ENCODE measurements at regions not wholly inside any gene's neighbourhood (a gene's known extent, or its start where the extent isn't known, plus 50 kb on each side); places are given as distances from the start of the nearest gene placed in this dataset.

DNA sequence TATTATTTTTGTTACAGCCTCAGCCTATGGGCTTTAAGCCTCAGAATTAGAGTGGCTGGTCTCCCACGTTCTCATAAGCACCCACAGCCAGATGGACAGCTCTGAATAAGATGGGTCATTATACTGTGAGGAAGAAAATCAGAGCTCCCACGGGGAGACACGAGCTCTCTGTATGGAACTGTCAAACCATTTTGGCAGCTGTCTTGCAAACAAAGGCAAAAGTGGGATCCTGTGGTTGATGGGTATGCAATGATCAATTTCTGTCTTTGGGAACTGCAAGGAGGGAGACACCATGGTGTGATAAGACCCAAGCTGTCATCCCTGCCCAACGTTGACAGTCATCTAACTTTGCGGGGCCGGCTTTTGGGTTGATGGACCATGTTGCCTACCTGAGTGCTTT, 614.3 kb downstream of the TYW1 start:
- DNase-seq (ENCODE audit: extremely low spot score), result no peak
- 84% methylated on average over 6 of the region's 6 CpGs for WGBS
- TF ChIP-seq POLR2AphosphoS5 (IDR thresholded peaks at IDR 0.05), result no peak
- TF ChIP-seq POLR2A (IDR thresholded peaks at IDR 0.05; ENCODE audit: low read depth), result no peak
- no peak for TF ChIP-seq EP300 (IDR thresholded peaks at IDR 0.05)
- TF ChIP-seq, protein P1, sequence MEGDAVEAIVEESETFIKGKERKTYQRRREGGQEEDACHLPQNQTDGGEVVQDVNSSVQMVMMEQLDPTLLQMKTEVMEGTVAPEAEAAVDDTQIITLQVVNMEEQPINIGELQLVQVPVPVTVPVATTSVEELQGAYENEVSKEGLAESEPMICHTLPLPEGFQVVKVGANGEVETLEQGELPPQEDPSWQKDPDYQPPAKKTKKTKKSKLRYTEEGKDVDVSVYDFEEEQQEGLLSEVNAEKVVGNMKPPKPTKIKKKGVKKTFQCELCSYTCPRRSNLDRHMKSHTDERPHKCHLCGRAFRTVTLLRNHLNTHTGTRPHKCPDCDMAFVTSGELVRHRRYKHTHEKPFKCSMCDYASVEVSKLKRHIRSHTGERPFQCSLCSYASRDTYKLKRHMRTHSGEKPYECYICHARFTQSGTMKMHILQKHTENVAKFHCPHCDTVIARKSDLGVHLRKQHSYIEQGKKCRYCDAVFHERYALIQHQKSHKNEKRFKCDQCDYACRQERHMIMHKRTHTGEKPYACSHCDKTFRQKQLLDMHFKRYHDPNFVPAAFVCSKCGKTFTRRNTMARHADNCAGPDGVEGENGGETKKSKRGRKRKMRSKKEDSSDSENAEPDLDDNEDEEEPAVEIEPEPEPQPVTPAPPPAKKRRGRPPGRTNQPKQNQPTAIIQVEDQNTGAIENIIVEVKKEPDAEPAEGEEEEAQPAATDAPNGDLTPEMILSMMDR (IDR thresholded peaks at IDR 0.05), result no peak
- peaks cover 0 to 10% (median 5%) of the 10 kb centered on the region in 4 donors for H3K9me3 ChIP-seq
- intact Hi-C loops (cut with DNase I), result no loop called here
- H3K27ac ChIP-seq (replicated peaks in 1 of 4), result no peak overlapping the region
- no peaks in the 10 kb centered on the region for H3K36me3 ChIP-seq
- H3K27me3 ChIP-seq, result no peaks in the 10 kb centered on the region
- H3K4me1 ChIP-seq, result no peaks in the 10 kb centered on the region
- no peak overlapping the region for H3K4me3 ChIP-seq

DNA sequence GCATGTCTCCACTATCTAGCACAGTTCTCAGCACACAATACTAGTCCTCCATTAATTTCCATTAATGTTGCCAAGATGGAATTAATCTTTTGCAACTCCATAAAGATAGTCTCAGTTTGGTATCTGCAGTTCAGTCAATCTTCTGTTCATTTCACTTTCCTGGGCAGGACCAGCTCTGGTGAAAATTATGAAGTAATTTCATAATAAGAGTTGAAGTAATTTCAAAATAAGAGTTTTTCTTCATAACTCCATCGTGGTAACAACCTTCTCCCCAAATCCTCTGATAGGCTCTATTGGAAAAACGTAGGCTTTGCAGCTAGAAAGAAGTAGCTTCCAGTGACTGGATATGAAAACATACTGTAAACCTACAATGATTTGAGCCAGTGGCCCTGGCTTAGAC, 618.2 kb downstream of the TYW1 start:
- no peaks in the 10 kb centered on the region for H3K27me3 ChIP-seq
- H3K36me3 ChIP-seq, result no peaks in the 10 kb centered on the region
- intact Hi-C loops (cut with DNase I), result no loop called here
- H3K9me3 ChIP-seq, result peaks cover 0 to 9% (median 3%) of the 10 kb centered on the region in 4 donors
- no peak overlapping the region for H3K27ac ChIP-seq (replicated peaks in 1 of 4)
- H3K4me3 ChIP-seq, result no peak overlapping the region
- TF ChIP-seq POLR2AphosphoS5 (IDR thresholded peaks at IDR 0.05) (no peak), POLR2A (IDR thresholded peaks at IDR 0.05; ENCODE audit: low read depth) (no peak), EP300 (IDR thresholded peaks at IDR 0.05) (no peak)
- TF ChIP-seq, protein P1 (IDR thresholded peaks at IDR 0.05), result no peak
- 60% methylated on average over 2 of the region's 2 CpGs for WGBS
- DNase-seq (ENCODE audit: extremely low spot score), result no peak
- peaks cover 0 to 11% (median 10%) of the 10 kb centered on the region in 4 donors for H3K4me1 ChIP-seq

- no peak for DNase-seq (ENCODE audit: extremely low spot score)
- H3K9me3 ChIP-seq, result peaks cover 0 to 9% (median 3%) of the 10 kb centered on the region in 4 donors
- intact Hi-C loops (cut with DNase I), result no loop called here
- WGBS, result 91% methylated on average over 7 of the region's 7 CpGs
- no peak overlapping the region for H3K27ac ChIP-seq (replicated peaks in 1 of 4)
- no peak overlapping the region for H3K4me3 ChIP-seq
- peaks cover 0 to 6% (median 0%) of the 10 kb centered on the region in 4 donors for H3K27me3 ChIP-seq
- peaks cover 0 to 13% (median 10%) of the 10 kb centered on the region in 4 donors for H3K4me1 ChIP-seq
- no peaks in the 10 kb centered on the region for H3K36me3 ChIP-seq
- TF ChIP-seq, protein P1 (IDR thresholded peaks at IDR 0.05), result no peak
- TF ChIP-seq POLR2A (IDR thresholded peaks at IDR 0.05; ENCODE audit: low read depth), result no peak
- no peak for TF ChIP-seq POLR2AphosphoS5 (IDR thresholded peaks at IDR 0.05)
- TF ChIP-seq EP300 (IDR thresholded peaks at IDR 0.05), result no peak
Observed at GRCh38 chr7:67616517-67616916, 619.9 kb downstream of the TYW1 start.

DNA sequence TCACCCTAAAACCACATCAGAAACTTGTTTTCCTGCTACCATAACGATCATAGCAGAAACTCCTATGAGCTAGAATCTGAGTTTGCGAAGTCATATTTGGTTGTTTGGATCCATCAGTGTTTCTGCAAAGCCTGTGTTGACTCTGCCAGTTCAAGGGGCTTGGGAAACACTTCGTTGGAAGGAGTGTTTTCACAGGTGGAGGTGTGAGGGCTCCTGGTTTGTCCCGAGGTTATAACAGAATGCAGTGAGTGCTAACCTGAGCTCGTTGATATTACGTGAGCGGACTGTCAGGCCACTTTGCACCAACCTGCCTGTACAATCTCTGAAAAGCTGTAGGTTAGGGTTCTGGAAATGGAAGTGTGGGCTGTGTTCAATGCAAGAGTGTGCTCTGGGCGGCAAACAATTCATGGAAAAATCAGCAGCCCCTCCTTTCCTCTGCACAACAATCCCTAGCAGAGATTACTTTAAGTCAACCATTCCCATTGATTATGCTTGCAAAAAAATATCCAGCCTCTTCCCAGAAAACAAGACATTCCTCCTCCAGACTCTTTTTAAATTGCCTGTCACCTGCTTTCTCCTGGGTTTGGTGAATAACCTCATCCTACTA, 622.0 kb downstream of the TYW1 start:
- Histone ChIP-seq H3K27ac (replicated peaks in 1 of 4) (no peak overlapping the region), H3K9me3 (no peaks in the 10 kb centered on the region), H3K27me3 (peaks cover 0 to 6% (median 0%) of the 10 kb centered on the region in 4 donors), H3K4me1 (peaks cover 0 to 13% (median 10%) of the 10 kb centered on the region in 4 donors), H3K4me3 (no peak overlapping the region), H3K36me3 (no peaks in the 10 kb centered on the region)
- intact Hi-C loops (cut with DNase I), result no loop called here
- DNase-seq (ENCODE audit: extremely low spot score), result no peak
- no peak for TF ChIP-seq POLR2AphosphoS5 (IDR thresholded peaks at IDR 0.05)
- TF ChIP-seq EP300 (IDR thresholded peaks at IDR 0.05), result no peak
- TF ChIP-seq POLR2A (IDR thresholded peaks at IDR 0.05; ENCODE audit: low read depth), result no peak
- TF ChIP-seq, protein P1 (IDR thresholded peaks at IDR 0.05), result no peak
- 75% methylated on average over 8 of the region's 8 CpGs for WGBS

DNA sequence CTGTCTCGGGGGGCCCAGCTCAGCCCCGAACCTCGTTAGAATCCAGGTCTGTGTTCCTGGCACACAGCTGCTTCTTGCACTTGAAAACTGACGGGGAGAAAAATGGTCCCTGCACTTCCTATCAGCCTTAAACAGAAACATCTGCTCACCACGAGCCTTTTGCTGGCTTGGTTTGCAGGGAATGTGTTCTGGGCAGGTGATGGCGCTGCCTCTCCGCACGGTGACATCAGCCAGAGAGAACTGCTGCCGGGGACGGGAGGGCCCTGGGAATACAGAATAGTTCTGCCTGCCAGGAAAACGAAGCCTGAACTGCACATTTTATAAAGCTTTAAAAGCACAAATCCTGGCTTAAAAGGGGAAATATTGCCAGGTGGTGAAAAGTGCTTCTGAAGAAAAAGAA, 622.5 kb downstream of the TYW1 start:
- H3K4me3 ChIP-seq, result no peak overlapping the region
- DNase-seq (ENCODE audit: extremely low spot score), result no peak

More for the DNA sequence above, 622.5 kb downstream of the TYW1 start:
- intact Hi-C loops (cut with DNase I), result no loop called here
- H3K27ac ChIP-seq (replicated peaks in 1 of 4), result no peak overlapping the region
- TF ChIP-seq POLR2A (IDR thresholded peaks at IDR 0.05; ENCODE audit: low read depth) (no peak), EP300 (IDR thresholded peaks at IDR 0.05) (no peak), POLR2AphosphoS5 (IDR thresholded peaks at IDR 0.05) (peak in 1 of 2 donors; percentile 55)
- TF ChIP-seq, protein P1 (IDR thresholded peaks at IDR 0.05), result peak in 1 of 3 experiments; percentile 3
- H3K27me3 ChIP-seq, result peaks cover 0 to 6% (median 0%) of the 10 kb centered on the region in 4 donors
- 24% methylated on average over 10 of the region's 11 CpGs for WGBS
- H3K4me1 ChIP-seq, result peaks cover 0 to 13% (median 10%) of the 10 kb centered on the region in 4 donors
- H3K9me3 ChIP-seq, result no peaks in the 10 kb centered on the region
- no peaks in the 10 kb centered on the region for H3K36me3 ChIP-seq

Data from esophagus muscularis mucosa (tissue), 4 donors.